ENCODE measurements at regions not wholly inside any gene's neighbourhood (a gene's known extent, or its start where the extent isn't known, plus 50 kb on each side); places are given as distances from the start of the nearest gene placed in this dataset.

DNA sequence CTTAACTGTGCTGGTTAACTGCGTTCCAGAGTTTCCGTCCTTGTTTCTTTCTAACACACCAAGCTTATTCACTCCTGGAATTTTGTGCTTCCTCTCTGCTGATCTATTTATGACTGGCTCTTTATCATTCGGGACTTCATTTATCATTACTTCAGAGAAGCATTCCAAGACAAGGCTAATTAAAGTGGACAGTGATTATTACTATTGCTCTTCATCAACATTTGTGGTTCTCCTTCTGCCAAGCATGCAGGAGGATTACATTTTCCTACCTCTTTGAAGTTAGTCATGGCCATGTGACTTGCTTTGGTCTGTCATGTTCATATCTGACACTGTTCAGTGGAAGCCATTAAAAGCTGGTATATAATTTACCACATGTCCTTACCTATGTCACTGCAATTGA is 172.4 kb upstream of the AGR3 start:
- no peak for DNase-seq

DNA sequence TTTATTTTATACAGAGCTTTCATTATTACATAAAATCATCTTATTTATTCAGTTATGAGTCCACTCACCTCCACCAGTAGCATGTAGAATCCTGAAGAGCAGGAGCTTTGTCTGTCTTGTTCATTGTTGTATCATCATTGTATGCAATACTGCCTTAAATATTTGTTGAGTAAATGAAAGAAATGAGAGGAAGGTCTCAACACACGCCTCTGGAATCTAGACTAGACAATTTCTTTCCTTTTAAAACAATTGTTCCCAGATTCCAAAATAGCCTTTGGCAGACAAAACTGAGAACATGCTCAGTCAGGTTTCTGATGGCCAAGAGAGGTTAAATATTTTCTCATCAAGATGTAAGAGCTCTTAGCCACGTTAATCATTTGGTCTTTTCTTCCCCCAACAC is 173.1 kb upstream of the AGR3 start:
- no peak for DNase-seq

DNA sequence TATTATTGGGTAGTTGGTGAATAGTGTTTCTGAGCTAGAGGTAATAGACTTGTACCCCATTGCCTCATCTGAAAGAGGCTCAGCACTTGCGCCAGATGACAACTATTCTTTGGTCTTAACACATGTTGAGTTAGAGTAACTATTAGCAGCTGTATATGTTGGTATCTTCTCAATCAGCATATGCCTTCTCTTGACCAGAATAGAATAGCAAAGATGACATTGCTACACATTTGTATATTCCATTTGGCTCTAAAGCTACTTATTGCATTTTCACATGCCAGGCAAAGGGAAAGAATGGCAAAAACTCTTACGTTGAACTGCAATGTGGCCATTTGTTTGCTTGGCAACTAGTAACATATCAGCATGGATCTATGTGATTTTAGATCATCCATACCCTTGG is 173.8 kb upstream of the AGR3 start:
- no peak for DNase-seq

DNA sequence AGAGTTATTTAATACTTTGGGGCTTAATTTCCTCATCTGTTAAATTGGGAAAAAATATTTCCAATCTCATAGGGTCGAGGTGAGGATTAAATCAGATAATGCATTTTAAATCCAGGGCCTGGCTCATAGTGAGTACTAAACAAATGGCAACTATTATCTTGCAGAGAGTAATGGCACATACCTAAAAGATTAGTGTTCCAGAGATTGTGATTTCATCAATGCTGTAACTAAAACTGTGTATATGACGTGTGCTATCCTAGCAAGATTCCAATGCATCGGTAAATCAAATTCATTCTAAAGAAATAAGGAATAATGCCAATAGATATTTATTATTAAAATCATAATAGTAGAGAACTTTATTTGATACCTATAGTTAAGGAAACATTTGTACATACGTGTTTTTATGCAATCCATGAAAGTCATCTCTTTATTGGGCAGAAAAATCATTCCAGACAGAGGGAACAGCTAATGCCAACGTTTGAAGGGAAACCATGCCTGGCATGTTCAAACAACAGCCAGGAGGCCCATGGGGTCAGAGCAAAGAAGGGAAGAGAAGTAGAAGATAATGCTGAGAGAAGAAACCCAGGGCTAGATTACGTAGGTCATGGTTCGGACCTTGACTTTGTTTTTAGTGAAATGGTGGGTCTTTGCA is 174.8 kb upstream of the AGR3 start:
- DNase-seq = no peak

DNA sequence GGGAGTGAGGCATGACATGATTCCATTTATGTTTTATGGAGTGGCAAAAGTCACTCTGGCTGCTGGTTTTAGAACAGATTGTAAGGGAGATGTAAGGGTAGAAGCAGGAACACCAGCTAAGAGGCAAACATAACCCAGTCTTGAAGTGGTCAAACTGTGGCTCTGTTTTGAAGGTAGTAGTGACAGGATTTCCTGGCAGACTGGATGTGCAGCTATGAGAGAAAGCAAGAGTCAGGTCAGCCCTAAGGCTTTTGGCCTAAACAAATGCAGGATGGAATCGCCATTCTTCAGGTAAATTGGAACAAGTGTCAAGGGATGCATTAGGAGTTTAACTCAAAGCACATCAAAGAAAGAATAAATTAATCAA is 175.3 kb upstream of the AGR3 start:
- DNase-seq = no peak

DNA sequence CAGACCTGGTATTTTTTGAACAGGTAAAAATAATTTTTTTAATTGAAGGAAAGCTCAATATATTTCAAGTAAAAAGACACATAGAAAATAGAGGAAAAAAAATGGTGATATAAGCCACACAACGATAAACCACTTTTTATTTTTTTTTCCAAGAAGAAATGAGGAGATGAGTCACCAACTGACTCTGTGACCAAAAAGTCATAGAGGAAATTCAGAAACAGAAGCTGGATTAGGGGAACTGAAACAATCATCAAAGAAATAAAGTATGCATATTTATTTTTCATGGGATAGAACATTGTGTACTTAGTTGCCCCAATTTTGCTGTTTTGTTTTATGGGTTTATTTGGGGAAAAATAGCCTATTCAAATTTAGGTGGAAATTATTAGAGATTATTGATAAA is 176.8 kb upstream of the AGR3 start:
- peak; percentile 79 for DNase-seq

DNA sequence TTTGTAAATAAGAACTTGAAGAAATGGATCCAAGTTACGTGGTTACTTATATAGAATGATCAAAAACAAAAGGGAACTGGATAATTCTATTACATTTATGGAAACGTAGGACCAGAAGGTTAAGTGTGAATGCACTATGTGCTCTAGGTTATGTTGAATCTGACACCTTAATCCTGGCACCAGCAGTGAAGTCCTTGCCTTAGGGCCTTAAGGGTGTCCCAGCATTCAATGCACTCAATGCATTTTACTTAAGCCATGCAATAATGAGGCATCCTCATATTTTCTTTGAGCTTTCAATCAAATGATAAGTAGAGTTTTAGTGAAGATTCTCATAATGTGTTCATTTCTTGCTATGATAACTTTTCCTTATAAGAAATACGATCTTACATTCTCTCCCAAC is 178.3 kb upstream of the AGR3 start:
- no peak for DNase-seq

DNA sequence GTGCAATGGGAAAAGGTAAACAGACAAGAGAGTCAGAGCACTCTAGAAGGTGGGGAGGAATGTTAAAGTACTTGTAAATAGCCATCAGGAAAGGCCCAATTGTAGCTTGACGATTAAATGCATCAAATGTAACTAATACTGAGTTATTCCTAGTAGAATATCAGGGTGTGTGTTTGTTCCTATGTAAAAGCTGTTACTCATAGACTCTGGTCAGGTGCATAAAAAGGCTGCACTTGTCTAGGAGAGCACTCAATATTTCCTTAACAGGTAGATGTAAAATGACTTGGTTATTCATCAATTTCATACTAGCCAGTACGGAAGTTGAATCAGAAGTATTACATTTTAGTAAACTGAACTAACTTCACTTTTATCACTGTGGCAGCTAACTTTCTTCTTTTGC is 179.7 kb upstream of the AGR3 start:
- DNase-seq = no peak

DNA sequence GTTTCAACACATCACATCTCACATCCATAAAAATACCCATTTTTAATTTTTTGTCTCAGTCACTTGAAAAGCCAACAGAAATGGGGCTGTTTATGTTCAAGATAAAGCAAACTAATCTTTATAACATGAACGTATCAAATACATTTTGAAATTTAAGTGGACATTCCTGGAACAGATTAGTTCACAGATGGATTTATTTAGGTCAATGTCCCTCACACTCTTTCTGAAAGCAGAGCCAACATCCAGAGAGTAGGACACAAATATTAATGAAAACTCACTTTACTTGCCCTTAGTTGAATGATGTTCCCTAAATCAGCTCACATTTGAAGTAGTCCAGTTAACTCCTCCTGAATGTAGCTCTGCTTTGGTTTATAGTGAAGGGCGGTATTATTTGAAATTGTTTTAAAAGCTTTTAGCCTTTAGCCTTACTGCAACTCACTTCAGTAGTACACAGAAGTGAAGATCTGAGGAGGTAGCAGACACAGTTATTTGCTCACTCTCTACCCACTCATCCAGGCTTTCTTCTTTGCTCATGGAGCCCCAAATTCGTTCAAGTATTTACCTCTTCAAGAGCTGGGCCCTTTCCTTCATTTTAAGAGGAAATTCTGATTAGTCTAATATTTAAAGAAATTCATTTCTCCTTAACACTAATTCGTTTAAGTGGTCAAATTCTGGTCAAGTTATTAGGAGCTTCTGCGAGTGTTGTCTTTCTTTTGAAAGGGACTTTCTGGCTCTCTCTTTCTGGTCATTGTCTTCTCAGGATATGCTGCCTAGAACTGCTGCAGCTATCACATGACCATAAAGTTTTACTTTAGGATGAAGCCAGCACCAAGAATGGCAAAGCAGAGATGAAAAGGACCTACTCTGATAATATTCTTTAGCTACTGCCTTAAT is 180.6 kb upstream of the AGR3 start:
- DNase-seq = no peak

DNA sequence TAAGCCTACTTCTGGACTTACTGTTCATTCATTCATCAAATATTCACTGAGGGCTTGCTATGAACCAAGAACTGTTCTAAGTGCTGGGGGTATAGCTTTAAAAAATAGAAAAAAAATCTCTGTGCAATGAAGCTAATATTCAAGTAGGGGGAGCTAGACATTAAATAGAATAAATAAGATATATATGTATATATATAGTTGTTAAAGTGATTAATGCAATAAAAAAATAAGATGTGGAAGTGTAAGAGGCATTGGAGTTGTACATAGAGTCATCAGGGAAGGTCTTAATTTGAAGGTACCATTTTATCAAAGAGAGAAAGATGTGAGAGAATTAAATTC is 181.2 kb upstream of the AGR3 start:
- peak; percentile 59 for DNase-seq

DNA sequence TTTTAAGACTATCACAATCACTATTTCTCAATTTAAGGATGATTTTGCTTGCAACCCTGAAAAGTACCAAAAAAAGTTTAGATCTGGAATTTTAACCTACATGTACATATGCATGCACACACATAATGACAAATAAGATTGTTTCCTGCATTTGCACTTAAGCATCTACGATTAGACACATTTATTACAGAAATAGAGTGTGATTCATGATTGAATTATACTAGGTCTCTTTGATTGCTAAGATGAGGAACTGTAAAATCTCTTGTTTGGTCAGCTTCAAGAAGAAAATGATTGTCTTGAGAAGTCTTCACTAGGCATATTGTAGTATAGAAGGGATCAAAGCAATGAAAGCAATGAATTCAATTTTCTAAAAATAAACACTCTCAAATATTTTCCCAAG is 185.9 kb upstream of the AGR3 start:
- no peak for DNase-seq

DNA sequence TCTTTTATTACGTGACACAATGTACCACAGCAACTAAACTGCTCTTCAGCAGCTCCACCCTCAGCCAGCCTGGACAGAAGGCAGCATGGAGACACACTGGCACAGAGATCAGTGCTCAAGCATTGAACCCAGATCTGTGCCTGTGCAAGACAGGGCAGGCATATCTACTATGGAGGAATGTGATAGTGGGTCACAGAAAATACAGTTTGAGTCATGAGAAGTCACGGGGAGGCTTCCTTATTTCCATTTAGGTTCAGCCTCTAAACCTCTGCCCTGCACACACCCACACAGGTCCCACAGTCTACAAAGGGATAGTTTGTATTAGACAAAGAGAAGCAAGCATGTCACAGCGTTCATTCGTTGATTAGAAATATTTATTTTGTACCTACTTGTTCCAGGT is 187.4 kb upstream of the AGR3 start:
- no peak for DNase-seq

DNA sequence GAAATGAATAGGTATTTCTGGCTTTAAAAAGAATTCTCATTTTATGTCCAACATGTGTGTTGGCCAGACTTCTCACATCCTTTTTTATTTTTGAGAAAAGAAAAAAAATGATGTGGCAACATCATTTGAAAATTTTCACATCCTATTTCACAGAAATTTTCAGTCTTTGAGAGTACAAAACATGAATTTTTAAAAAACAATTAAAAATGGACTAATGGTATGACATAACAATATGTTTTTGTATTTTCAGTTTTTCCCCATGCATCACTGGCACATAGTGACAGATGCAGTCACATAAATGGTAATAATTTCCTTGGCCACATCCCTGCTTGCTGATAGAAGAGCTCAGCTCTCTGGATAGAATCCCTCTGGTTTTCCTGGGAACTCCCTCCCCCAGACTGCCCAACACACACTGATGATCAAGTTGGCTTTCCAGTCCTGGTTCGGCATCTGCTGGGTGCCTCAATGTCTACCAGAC is 188.5 kb upstream of the AGR3 start:
- DNase-seq = no peak

DNA sequence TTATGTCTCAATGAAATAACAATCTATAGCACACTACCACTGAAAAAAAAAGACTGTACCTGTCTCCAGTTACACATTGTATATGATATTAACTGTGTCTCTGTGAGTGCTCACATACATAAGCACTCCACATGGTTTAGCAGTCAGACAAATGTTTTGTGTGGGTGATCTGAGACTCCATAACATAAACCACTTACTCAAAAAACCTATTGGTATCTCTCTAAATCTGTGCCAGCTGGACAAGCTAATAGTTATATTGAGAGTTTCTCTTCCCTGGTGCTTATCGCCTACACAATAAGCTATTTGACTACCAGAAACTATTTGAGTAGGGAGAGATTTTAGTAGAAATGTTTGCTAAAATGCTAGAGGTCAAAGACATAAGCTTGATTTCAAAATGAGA is 190.1 kb upstream of the AGR3 start:
- no peak for DNase-seq

DNA sequence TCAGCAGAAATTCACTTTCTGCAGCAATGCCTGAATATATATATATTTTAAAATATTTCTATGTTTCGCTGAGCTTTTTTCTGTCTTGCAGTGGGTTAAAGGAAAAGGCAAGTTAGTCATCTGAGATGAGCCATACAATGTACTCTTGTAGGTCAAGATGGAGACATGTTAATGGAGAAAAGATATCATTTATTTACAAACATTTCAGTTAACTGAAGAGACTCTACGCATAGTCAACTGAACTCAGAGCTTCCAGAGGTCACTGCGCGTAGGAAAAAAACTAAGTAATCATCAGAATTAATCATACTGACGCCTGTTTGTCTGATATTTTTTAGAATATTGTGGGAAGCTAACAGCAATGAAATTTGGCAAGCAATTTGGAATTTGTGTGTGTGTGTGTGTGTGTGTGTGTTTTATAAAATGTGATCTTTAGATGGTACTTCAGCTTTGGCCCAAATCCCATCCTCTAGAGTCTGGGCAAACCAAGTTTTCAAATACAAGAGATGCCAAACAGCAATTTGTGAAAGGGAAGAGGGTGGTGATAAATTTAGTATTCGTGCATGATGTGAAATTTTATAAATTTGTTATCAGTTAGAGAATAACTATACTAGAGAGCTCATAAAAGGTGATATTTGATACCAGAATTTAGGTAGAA is 193.9 kb upstream of the AGR3 start:
- DNase-seq = no peak

DNA sequence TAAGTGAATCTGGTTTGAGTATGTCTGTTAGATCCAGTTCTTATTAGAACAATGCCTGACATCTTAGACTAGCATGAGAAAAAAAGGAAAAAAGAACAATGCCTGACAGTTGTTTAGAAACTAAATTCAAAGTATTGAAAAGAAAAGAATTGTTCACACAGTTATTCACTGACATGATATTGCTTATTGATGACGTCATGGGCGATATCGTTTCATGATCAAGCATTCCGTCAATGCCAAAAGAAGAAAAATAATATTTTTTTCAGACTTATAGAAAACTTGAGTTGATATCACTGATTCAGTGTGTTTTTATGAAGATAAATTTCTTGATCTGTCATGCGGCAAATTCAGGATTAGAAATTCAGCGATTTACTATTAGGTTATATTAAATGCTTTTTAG is 196.5 kb upstream of the AGR3 start:
- no peak for DNase-seq

DNA sequence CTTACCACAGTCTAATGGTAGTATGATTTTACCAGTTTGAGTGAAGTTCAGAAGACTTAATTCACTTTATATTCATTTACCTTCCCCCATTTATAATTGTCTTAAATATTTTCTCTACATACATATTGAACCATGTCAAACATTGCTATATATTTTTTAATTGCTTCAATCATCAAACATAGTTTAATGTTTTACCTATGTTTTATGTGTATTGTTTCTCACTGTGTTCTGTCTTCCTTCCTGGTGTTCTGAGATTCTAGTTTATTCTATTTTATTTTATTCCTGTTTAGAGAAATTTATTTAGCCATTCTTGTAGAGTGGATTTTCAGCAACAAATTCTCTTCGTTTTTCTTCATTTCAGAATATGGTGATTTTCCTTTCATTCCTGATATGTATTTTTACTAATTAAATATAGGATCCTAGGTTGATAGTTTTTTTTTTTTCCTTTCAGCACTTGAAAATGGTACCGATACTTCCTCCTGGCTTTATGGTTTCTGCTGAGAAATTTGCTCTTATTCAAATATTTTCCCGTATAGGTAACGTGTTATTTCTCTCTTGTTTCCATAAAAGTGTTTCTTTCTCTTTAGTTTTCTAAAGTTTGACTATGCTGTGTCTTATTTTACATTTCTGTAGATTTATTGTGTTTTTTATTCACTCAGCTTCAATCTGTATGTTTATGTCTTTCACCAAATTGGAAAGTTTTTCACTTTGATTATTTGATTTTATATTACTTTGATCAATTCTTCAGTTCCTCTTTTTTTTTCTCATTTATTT is 201.8 kb upstream of the AGR3 start:
- DNase-seq = no peak

DNA sequence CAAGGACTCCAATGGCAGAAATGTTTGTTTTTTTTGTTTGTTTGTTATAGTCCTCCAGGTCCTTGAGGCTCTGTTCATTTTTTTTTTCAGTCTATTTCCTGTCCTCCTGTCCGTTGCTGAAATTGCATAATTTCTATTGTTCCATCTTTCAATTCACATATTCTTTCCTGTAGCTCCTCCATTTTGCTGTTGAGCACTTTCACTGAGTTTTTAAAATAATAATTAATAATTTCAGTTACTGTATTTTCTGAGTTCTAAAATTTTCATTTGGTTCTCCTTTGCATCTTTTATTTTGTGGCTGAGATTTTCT is 202.3 kb upstream of the AGR3 start:
- DNase-seq = no peak

DNA sequence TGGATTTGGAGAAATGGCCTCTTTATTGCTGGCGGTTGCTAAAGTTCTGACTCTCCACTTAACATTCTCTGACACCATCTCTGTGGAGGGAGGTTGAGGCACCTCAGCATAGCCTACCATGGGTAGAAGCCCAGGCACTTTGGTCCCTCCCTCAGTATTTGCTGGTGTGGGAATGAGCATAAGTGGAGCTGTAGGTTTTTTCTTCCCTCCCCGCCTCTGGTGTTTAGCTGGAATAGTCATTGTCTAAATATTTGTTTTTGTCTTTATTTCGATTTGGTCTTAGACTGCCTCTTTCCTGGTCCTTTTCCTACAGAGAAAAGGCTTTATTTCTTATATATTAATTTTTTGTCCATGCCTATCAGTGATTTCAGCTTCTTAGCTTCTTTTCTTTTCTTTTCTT is 203.4 kb upstream of the AGR3 start:
- DNase-seq = no peak

DNA sequence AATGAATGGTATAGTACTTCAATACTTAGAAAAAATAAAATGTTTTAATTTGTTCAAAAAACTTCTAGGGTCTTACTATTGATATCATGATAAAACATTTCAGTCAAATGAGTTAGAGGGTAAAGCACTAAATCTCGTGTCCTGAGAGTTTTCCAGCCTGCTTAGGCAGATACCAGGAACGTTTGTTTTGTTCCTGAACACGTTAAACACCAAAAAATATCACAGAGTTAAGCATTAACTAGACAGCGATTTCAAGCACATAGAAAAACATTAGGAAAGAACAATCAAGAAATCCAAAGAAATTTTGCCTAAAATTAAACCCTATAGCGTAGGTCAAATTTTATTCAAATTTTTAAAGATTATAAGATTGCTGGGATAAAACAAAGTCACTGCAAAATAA is 204.6 kb upstream of the AGR3 start:
- DNase-seq = no peak

DNA sequence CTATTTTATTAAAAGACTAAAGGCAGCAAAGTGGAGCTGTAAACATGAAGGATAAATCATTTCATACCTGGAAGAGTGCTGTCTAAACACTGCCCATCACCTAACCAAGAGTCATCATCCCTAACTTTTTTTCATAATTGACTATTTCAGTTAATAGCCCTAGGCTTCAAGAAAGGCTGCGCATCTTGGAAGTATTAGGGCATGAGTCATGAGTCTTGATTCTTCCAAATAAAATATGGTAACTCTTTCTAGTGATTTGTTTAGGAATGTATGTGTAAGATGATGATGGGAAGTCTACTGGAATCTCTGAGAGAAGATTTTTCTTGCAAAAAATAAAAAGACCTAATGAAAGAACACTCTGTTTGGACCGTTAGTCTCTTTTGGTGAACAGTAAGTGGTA is 207.7 kb upstream of the AHR start:
- no peak for DNase-seq

DNA sequence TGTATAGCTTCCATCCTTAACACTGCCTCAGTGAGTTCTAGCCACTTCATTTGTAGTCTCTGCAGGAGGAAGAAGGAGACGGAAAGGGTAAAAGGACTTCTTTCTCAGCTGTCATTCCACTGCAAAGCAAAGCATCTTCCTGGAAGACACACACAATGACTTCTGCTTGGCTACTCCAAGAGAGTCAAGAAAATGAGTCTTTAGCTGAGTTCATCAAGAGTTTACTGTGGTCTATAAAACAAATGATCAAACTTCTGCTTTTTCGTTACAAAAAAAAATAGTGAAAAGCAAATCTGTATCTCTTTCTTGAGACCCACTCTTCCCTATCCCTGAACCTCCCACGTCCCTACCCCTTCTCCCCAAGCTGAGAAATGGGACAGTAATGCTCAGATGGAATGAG is 205.0 kb upstream of the AHR start:
- DNase-seq = peak; percentile 32

DNA sequence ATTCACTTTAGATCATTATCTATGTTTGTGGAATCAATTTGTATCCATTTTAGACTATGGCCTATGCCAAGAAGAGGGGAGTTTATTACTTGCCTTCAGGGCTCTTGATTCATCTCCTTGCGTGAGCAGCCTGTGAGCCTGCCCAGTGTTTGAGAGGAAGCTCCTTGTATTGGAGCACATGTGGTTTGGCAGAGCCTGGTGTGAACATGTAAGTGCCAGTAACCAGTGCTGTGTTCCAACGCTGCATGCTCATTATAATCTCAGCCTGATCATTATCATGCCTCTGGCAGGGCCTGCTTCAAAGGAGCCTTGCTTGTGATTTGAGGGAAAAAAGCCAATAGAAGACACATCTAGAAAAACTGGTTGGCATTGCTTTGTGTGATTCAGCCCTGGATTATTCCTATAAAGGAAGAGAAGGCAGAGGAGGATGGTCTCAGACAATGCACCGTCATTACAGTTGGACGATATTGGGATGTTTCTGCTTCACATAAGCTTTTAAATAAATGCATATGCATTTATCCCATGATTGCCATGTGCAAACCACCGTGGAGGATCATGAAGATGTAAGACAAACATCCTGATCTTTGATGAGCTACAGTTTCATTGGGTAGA is 203.4 kb upstream of the AHR start:
- DNase-seq = peak; percentile 13
